NCI-H1694 (cell line): ENCODE measurements at regions not wholly inside any gene's neighbourhood (a gene's known extent, or its start where the extent isn't known, plus 50 kb on each side); places are given as distances from the start of the nearest gene placed in this dataset.
"Not testable (repeated sequence)": the region's sequence is repeated elsewhere in the genome, so short reads cannot be mapped to it uniquely, and the experiment has no call there.

Source experiments
- DNase-seq: peaks from one replicate; lab custom pipeline; 2025; lab: John Stamatoyannopoulos, UW

GRCh38 chr12:89775063-89775985 is 66.7 kb upstream of the ATP2B1 start:
- DNase-seq = no peak

- no peak for DNase-seq
These were observed 66.0 kb upstream of the ATP2B1 start for GRCh38 chr12:89774645-89775044.

GRCh38 chr12:89770391-89770790 is 61.8 kb upstream of the ATP2B1 start:
- peak; percentile 33 for DNase-seq

GRCh38 chr12:89769483-89769818 is 60.8 kb upstream of the ATP2B1 start:
- no peak for DNase-seq

GRCh38 chr12:89768586-89769482 is 60.2 kb upstream of the ATP2B1 start:
- DNase-seq = no peak

- no peak for DNase-seq
These were observed 57.6 kb upstream of the ATP2B1 start for GRCh38 chr12:89765959-89766824.

- DNase-seq = not testable (repeated sequence)
These were observed 55.5 kb upstream of the ATP2B1 start for GRCh38 chr12:89764164-89764563.

- DNase-seq = no peak
These were observed 54.0 kb upstream of the ATP2B1 start for GRCh38 chr12:89762498-89763170.

- DNase-seq = no peak
These were observed 52.1 kb upstream of the ATP2B1 start for GRCh38 chr12:89760783-89761182.
